ENCODE measurements at regions not wholly inside any gene's neighbourhood (a gene's known extent, or its start where the extent isn't known, plus 50 kb on each side); places are given as distances from the start of the nearest gene placed in this dataset.

GRCh38 chr12:38541849-38542248, 225.3 kb downstream of the ALG10B start (continued):
- TF ChIP-seq REST (IDR thresholded peaks at IDR 0.05; ENCODE audit: unreplicated experiment) (no peak), NANOG (IDR thresholded peaks at IDR 0.05; ENCODE audit: borderline replicate concordance) (no peak), POLR2AphosphoS5 (IDR thresholded peaks at IDR 0.05; ENCODE audit: low read depth) (no peak), ETS1 (IDR thresholded peaks at IDR 0.05) (no peak), EZH2phosphoT487 (IDR thresholded peaks at IDR 0.05; ENCODE audit: unreplicated experiment) (no peak)
- TF ChIP-seq, protein P1, sequence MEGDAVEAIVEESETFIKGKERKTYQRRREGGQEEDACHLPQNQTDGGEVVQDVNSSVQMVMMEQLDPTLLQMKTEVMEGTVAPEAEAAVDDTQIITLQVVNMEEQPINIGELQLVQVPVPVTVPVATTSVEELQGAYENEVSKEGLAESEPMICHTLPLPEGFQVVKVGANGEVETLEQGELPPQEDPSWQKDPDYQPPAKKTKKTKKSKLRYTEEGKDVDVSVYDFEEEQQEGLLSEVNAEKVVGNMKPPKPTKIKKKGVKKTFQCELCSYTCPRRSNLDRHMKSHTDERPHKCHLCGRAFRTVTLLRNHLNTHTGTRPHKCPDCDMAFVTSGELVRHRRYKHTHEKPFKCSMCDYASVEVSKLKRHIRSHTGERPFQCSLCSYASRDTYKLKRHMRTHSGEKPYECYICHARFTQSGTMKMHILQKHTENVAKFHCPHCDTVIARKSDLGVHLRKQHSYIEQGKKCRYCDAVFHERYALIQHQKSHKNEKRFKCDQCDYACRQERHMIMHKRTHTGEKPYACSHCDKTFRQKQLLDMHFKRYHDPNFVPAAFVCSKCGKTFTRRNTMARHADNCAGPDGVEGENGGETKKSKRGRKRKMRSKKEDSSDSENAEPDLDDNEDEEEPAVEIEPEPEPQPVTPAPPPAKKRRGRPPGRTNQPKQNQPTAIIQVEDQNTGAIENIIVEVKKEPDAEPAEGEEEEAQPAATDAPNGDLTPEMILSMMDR (conservative IDR thresholded peaks at IDR 0.05; ENCODE audit: low read depth in 2 of 2) = no peak

DNA sequence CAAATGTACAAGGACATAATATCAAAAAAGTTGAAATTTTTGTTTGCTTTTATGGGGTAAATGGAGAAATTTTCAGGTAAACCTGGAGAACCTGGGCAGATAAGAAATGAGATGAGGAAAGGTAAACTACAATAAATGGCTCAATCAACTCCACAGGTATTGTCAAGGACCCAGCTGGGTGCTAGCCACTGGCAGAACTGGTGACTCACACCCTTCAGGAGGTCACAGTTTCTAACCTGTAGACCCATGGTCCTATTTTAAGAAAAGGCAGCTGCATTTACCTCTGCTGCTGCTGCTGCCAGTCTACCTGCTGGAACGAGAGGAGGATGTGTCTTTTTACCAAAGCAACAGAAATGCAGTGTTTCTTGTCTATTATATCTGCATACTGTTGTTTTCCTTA, 226.6 kb downstream of the ALG10B start:
- Mint-ChIP-seq H3K27ac (no peak overlapping the region), H3K4me1 (peaks cover 27% of the 10 kb centered on the region), H3K36me3 (ENCODE audit: low read depth) (peaks cover 3% of the 10 kb centered on the region; the same call in 2 of the 3 replicates), H3K9me3 (peaks cover 5% of the 10 kb centered on the region; the same call in 1 of the 3 replicates), H3K4me3 (no peak overlapping the region), H3K27me3 (ENCODE audit: insufficient read depth, low read depth, poor library complexity) (no peaks in the 10 kb centered on the region)
- no peak overlapping the region for H3K27ac ChIP-seq (ENCODE audit: low read depth)
- H3K79me2 ChIP-seq (replicated peaks; ENCODE audit: insufficient read depth) = no peaks in the 10 kb centered on the region
- DNase-seq (ENCODE audit: low spot score) (peak; percentile 10), ATAC-seq (peak; percentile 77)
- peak overlapping the region; percentile 33; the same call in 1 of the 2 replicates for H2AFZ ChIP-seq
- no peak overlapping the region for H3K4me3 ChIP-seq
- no peaks in the 10 kb centered on the region for H3K36me3 ChIP-seq (ENCODE audit: insufficient read depth)
- H3K9me2 ChIP-seq (ENCODE audit: insufficient read depth) = no peaks in the 10 kb centered on the region
- H3K4me1 ChIP-seq (ENCODE audit: insufficient read depth) = peaks cover 16% of the 10 kb centered on the region; the same call in 1 of the 2 replicates
- no peaks in the 10 kb centered on the region for H4K20me1 ChIP-seq (replicated peaks; ENCODE audit: insufficient read depth)
- H3K4me2 ChIP-seq = no peak overlapping the region
- no peaks in the 10 kb centered on the region for H3F3A ChIP-seq (replicated peaks; ENCODE audit: low read depth)
- no peaks in the 10 kb centered on the region for H3K27me3 ChIP-seq (ENCODE audit: insufficient read depth)
- no peak for TF ChIP-seq ZNF114 (CRISPR knock-in tag; IDR thresholded peaks at IDR 0.05)
- no peak for TF ChIP-seq EZH2 (IDR thresholded peaks at IDR 0.05; ENCODE audit: low read depth, unreplicated experiment)
- no peak for TF ChIP-seq ETS1 (IDR thresholded peaks at IDR 0.05)
- no peak for TF ChIP-seq POLR2AphosphoS5 (IDR thresholded peaks at IDR 0.05; ENCODE audit: low read depth)
- TF ChIP-seq, protein P1 (conservative IDR thresholded peaks at IDR 0.05; ENCODE audit: low read depth in 2 of 2) = no peak
- no peak for TF ChIP-seq NANOG (IDR thresholded peaks at IDR 0.05; ENCODE audit: borderline replicate concordance)
- TF ChIP-seq ZNF331 (CRISPR knock-in tag; IDR thresholded peaks at IDR 0.05; ENCODE audit: low read depth) = no peak
- TF ChIP-seq STAT1 (IDR thresholded peaks at IDR 0.05; ENCODE audit: unreplicated experiment) = no peak
- TF ChIP-seq CREB1 (CRISPR knock-in tag; IDR thresholded peaks at IDR 0.05; ENCODE audit: low read depth) = no peak

Data from GM23338 (cell line).